GM19467 (cell line): ENCODE measurements at regions not wholly inside any gene's neighbourhood (a gene's known extent, or its start where the extent isn't known, plus 50 kb on each side); places are given as distances from the start of the nearest gene placed in this dataset.

ENCODE experiments used
- ATAC-seq: cut with Tn5 transposase; IDR thresholded peaks from one replicate; pipeline ENCODE4 v1.9.1; 2021; ENCODE audit warnings: mild to moderate bottlenecking, moderate library complexity; ENCODE audit not compliant: unreplicated experiment

- no peak for ATAC-seq
Measured at GRCh38 chr4:129531253-129531652, 435.3 kb downstream of the C4orf33 start.

DNA sequence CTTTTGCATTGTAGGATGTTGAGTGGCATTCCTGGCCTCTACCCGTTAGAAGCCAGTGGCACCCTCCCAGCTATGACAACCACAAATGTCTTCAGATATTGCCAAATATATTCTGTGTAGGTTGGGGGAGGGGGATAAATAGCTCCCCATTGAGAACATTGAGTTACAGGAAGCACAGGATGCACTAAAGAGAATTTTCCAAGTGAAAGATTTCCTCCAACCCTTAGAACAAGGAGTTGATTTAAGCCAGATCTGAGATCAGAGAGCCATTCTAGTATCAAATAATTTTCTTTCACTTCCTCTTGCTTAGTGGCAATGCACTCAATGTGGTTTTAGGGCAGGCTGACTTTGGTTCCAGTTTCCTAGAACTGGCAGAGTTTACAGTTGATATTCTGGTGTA, 436.6 kb downstream of the C4orf33 start:
- peak; percentile 88 for ATAC-seq

- ATAC-seq: no peak
Measured at GRCh38 chr4:129543299-129543698, 447.3 kb downstream of the C4orf33 start.

GRCh38 chr4:129545599-129546278, 449.8 kb downstream of the C4orf33 start:
- ATAC-seq: no peak

DNA sequence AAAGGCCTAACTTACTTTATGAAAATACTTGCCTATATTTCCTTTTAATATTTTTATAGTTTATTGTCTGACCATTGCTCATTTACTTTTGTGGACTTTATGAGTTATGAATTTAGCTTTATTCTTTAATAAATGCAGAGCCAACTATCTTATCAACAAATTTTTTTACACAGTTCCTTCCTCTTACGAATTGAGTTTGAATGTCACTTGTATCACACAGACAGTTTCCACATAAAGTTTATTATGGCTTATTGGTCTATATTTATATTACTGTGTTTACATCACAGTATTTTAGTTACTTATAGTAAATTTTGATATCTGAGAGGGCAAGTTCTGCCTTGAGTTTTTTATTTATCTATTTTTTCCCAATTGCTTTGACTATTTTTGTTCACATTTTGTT, 450.6 kb downstream of the C4orf33 start:
- ATAC-seq: no peak

DNA sequence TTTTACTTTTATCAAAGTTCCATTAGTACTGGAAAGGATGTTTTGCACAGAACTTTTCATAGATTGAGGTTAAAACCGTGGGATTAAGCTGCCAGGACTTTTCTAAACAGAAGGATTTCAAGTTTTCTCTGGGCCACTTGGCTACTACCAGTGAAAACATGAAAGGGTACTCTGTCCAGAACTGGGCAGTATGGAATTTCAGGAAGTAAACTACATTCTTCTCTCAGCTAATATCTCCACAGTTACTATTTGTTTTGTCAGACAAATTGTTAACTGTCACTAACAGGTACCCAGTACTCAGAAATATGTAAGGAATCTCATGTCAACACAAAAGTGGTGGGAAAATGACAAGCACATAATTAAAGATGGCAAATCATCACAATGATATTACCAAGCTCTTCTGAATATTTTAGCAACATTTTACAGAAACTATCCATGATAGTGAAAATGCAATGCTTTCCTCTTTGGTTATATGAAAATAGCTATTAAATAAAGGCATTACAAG, 454.4 kb downstream of the C4orf33 start:
- no peak for ATAC-seq

DNA sequence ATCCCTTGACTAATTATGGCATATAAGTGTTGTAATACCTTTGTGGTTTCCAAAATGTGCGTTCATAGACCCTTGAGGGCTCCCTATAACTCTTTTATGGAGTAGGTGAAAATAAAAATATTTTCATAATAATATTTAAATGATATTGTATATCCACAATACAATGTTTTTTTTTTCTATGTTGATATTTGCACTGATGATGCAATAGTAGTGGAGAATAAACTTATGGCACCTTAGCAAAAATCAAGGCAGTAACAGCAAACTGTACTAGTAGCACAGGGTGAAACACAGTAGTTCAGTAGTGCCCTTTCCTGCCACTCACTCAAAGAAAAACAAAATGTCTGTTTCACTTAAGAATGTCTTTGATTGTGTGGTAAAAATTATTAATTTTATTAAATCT, 465.3 kb downstream of the C4orf33 start:
- no peak for ATAC-seq

DNA sequence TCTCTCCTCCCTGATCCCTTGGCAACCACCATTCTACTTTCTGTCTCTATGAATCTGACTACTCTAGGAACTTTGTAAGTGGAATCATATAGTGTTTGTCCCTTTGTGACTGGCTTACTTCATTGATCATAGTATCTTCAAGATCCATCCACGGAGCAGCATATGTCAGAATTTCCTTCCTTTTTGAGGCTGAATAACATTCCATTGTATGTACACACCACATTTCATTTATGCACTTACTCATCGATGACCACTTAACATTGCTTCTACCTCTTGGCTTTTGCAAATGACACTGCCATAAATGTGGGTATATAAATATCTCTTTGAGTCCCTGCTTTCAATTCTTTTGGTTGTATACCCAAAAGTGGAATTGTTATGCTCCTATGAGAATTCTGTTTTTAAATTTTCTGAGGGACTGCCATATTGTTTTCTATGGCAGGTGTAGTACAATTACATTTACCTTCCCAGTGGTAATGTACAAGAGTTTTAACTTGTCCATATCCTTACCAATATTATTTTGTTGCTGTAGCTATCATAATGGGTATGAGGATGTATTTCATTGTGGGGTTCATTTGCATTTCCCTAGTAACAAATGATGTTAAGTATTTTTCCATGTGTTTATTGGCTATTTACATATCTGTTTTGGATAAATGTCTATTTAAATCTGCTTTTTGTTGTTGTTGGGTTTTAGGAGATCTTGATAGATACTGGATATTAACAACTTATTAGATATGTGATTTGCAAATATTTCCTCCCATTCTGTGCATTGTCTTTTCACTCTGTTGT, 466.1 kb downstream of the C4orf33 start:
- no peak for ATAC-seq

- no peak for ATAC-seq
Measured at GRCh38 chr4:129565214-129565613, 469.3 kb downstream of the C4orf33 start.

- ATAC-seq: no peak
Measured at GRCh38 chr4:129570326-129570725, 474.4 kb downstream of the C4orf33 start.

- ATAC-seq: no peak
Measured at GRCh38 chr4:129578336-129578735, 482.4 kb downstream of the C4orf33 start.

- no peak for ATAC-seq
Measured at GRCh38 chr4:129581305-129581704, 485.4 kb downstream of the C4orf33 start.

DNA sequence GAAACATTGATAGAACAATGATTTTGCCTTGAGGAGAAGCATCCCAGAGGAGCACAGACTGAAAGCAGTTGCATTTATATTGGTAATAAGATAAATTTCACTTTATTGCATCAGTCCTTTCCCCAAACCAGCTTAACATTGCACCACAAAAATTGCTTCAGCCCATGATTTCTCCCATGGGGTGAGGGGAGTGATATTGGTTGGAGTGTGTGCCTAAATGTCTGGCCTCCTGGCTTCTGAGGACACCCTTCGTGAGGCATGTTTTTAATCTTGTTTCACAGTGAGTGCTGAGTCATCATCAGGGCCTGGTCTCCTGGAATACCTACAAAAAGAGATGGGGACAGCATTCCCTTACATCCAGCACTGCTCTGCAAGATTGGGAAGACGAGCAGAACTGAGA, 487.9 kb downstream of the C4orf33 start:
- no peak for ATAC-seq

GRCh38 chr4:129598582-129598981, 502.6 kb downstream of the C4orf33 start:
- ATAC-seq: no peak

DNA sequence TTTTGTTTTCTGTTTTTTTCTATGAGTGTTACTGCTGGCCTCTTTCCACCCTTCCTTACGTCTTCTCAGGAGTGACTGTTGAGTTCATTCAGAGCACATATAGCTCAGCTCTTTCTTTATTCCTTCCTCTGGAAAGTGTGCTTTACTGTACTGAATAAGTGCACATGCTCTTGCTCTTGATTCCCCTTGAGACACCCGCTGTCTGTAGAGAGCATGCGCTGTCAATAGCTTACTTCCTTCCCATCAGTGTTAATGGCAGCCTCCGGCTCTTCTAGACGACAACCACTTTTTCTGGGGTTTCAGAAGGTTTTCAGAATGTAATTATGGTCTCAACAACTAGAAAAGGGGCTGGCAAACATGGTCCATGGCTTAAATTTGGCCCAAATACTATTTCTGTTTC, 504.9 kb downstream of the C4orf33 start:
- no peak for ATAC-seq

- ATAC-seq: no peak
Measured at GRCh38 chr4:129602447-129602846, 506.5 kb downstream of the C4orf33 start.

DNA sequence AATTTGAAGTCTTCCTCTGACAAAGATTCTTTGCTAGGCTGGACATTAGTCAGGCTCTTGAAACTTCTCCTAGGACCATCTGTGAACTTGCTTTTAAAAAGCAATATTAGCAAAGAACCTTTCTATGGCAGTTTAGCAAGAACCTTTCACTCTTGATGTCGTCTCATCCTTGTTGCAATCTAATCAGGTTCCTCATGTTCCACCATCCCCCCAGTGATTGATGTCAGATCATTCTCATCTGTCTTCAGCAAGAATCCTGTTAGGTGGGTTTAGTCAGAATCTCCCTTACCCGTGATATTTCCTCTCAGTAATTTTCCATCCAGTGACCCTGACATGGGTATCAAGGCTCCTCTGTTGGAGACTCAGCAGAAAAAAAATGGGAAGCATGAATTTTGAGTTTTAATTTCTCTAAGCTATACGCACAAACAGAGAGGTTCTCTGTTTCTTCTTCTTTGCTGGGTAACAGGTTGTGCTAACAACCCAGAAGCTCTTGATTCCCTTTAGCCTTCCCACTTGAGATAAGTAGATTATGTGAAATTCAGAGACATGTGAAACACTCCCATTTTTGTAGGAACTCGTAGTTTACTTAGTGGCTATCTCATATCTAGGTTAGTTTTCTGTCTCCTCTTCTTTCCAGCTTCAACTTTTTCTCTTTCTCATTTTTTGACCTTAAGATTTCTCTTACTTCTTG, 507.4 kb downstream of the C4orf33 start:
- ATAC-seq: no peak

DNA sequence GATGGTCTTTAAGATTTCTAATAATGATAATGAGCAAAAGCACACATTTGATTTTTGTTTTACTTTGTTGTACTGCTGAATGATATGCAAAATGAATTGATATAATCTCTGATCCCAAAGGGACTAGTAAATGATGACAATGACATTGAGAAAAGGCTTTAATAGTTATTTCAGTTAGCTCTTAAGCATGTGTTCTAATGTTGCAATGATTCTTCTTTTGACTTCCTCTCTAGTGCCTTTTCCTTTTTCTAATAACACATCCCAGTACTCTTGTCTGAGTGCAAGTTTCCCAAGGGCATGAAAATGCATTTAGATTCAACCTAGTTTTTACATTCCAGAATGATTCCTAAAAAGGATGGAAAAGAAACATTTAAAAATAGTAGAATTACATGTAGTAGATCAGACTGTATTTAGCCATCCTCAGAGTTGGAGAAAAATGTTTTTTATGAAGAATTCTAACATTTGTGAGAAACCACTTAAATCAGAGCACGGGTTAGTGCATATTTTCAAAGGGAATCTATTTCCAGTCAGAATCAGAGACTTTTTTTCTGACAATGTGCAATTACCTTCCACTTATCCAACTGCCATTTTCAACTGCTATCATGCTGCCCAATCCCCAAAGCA, 508.8 kb downstream of the C4orf33 start:
- no peak for ATAC-seq

- no peak for ATAC-seq
Measured at GRCh38 chr4:129614611-129615010, 518.7 kb downstream of the C4orf33 start.

DNA sequence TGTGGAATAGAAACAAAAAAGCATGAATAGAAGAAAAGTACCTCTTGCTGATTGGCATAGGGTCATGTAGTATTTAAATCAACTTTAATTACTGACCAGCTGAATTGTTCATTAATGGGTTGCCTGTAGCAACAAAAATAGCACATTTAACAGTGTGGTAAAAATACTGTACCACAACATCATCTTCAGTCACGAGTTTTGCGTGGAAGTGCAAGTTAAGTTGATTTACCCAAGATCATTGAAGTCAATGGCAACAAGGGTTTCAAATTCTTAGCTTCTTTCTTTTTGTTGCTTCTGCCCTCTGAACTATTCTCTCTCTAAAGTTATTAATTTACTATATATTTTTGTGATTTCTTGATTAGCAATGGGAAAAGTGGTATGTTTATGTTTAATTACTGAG, 526.6 kb downstream of the C4orf33 start:
- ATAC-seq: no peak

GRCh38 chr4:129623233-129623875, 527.4 kb downstream of the C4orf33 start:
- no peak for ATAC-seq
